Astrocyte of the spinal cord (primary cell): ENCODE measurements at regions not wholly inside any gene's neighbourhood (a gene's known extent, or its start where the extent isn't known, plus 50 kb on each side); places are given as distances from the start of the nearest gene placed in this dataset.
"Not testable (repeated sequence)": the region's sequence is repeated elsewhere in the genome, so short reads cannot be mapped to it uniquely, and the experiment has no call there.

Source experiments
- DNase-seq: peaks from one replicate; pipeline ENCODE4 v3.0.0; 2011; ENCODE audit warnings: low read depth, low spot score
- H3K4me3 ChIP-seq: 2 replicates; pipeline ENCODE4 v1.5.1; 2011; ENCODE audit warnings: low read depth, mild to moderate bottlenecking, low read length, moderate library complexity
- CTCF ChIP-seq: IDR thresholded peaks from 2 replicates; pipeline ENCODE4 v1.5.1; 2012; ENCODE audit warnings: low read depth, mild to moderate bottlenecking, low read length, inconsistent platforms
- in situ Hi-C: cut with HindIII; loops from 2 replicates; pipeline ENCODE4 v1.10.0; 2017; ENCODE audit warnings: low sequenced_read_pairs

- no peak for DNase-seq
- no peak for TF ChIP-seq CTCF
- in situ Hi-C loops: no loop called here
- no peak overlapping the region for H3K4me3 ChIP-seq
These were observed 169.6 kb downstream of the BRD1 start for GRCh38 chr22:49657974-49658590.

GRCh38 chr22:49657275-49657973, 170.2 kb downstream of the BRD1 start:
- in situ Hi-C loops: no loop called here
- no peak for DNase-seq
- H3K4me3 ChIP-seq: no peak overlapping the region
- TF ChIP-seq CTCF: no peak

- DNase-seq, H3K4me3 ChIP-seq, in situ Hi-C loops: not testable (repeated sequence)
These were observed 170.8 kb downstream of the BRD1 start for GRCh38 chr22:49656883-49657274.

GRCh38 chr22:49656291-49656851, 171.3 kb downstream of the BRD1 start:
- in situ Hi-C loops: no loop called here
- no peak for DNase-seq
- H3K4me3 ChIP-seq: no peak overlapping the region

GRCh38 chr22:49655168-49655812, 172.4 kb downstream of the BRD1 start:
- no peak for TF ChIP-seq CTCF
- H3K4me3 ChIP-seq: no peak overlapping the region
- DNase-seq: no peak
- in situ Hi-C loops: no loop called here

More at GRCh38 chr22:49656291-49656851, 171.3 kb downstream of the BRD1 start:
- TF ChIP-seq CTCF: no peak

GRCh38 chr22:49650336-49651241, 177.1 kb downstream of the BRD1 start:
- TF ChIP-seq CTCF: no peak
- in situ Hi-C loops: no loop called here
- no peak for DNase-seq
- no peak overlapping the region for H3K4me3 ChIP-seq
